ENCODE measurements at regions not wholly inside any gene's neighbourhood (a gene's known extent, or its start where the extent isn't known, plus 50 kb on each side); places are given as distances from the start of the nearest gene placed in this dataset.

DNA sequence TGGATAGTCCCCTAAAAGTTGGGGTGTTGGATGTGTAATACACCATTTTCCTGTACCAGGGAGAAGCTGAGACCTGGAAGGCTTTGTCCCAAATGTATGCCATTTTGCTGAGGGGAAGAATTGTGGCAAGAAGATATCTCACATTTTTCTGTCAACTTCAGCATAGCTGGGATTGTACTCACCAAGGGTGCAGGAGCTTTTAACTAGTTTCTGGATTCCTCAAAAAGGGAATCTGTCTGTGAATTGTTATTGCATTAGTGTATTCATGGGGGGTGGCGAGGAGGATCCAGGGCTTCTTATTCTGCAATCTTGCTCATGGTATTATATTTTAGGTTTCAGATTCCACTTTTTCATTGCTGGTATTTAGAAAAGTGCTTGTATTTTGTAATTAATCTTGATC lies 208.2 kb upstream of the MYOCD start:
- Histone ChIP-seq H3K18ac (ENCODE audit: low read length) (no peak overlapping the region), H2BK15ac (replicated peaks; ENCODE audit: low read depth) (no peak overlapping the region), H2AK5ac (ENCODE audit: low read length) (no peak overlapping the region), H3K27ac (ENCODE audit: low read depth, low read length) (no peak overlapping the region), H3K79me1 (ENCODE audit: low read length) (no peaks in the 10 kb centered on the region), H4K5ac (ENCODE audit: low read length) (no peak overlapping the region), H2BK120ac (ENCODE audit: low read depth, low read length) (no peak overlapping the region), H3K4me1 (ENCODE audit: control insufficient read depth, low read depth, low read length) (no peaks in the 10 kb centered on the region), H3K23ac (ENCODE audit: low read length) (no peak overlapping the region), H3K9ac (ENCODE audit: low read length) (no peak overlapping the region), H3K79me2 (ENCODE audit: control insufficient read depth, insufficient read depth, low read length) (no peaks in the 10 kb centered on the region), H3K27me3 (ENCODE audit: insufficient read depth, low read length, poor library complexity) (no peaks in the 10 kb centered on the region), H4K8ac (ENCODE audit: low read depth, low read length) (no peak overlapping the region), H3K4me3 (ENCODE audit: low read length) (no peak overlapping the region), H3K4me2 (ENCODE audit: low read length) (no peak overlapping the region), H2BK5ac (ENCODE audit: low read length) (no peak overlapping the region), H3K4ac (ENCODE audit: low read depth, low read length) (no peak overlapping the region), H3K36me3 (ENCODE audit: control insufficient read depth, insufficient read depth, low read length) (no peaks in the 10 kb centered on the region), H3K56ac (ENCODE audit: low read length) (no peak overlapping the region)
- no peak for DNase-seq
- no CpG with 5 or more reads among the region's 1 CpG for whole genome bisulfite sequencing (ENCODE audit: extremely low coverage, insufficient coverage, low lambda C conversion rate)

DNA sequence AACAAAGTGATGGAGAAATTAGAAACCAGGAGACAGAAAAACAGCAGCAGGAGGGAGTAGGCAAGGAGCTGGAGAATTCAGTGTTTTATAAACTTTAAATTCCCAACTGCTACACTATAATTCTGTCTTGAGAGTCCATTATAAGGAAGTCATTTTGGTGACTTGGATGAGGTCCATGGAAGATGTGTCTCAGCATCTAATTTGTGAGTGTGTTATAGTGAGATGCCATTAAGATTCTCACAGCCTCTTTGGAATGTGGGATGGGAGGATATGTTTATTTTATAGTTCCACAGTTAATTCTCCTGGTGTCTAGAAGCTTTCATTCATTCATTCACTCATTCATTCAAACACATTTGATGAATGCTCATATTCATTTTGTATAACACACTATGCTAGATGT lies 206.0 kb upstream of the MYOCD start:
- no peak overlapping the region for H4K5ac ChIP-seq (ENCODE audit: low read length)
- H3K56ac ChIP-seq (ENCODE audit: low read length) = no peak overlapping the region
- no peak overlapping the region for H2AK5ac ChIP-seq (ENCODE audit: low read length)
- no peak overlapping the region for H3K4me2 ChIP-seq (ENCODE audit: low read length)
- H3K18ac ChIP-seq (ENCODE audit: low read length) = no peak overlapping the region
- no peaks in the 10 kb centered on the region for H3K27me3 ChIP-seq (ENCODE audit: insufficient read depth, low read length, poor library complexity)
- H3K4me1 ChIP-seq (ENCODE audit: control insufficient read depth, low read depth, low read length) = no peaks in the 10 kb centered on the region
- no peak overlapping the region for H3K4me3 ChIP-seq (ENCODE audit: low read length)
- no peak overlapping the region for H3K23ac ChIP-seq (ENCODE audit: low read length)
- H3K36me3 ChIP-seq (ENCODE audit: control insufficient read depth, insufficient read depth, low read length) = no peaks in the 10 kb centered on the region
- no peak overlapping the region for H3K4ac ChIP-seq (ENCODE audit: low read depth, low read length)
- H3K79me1 ChIP-seq (ENCODE audit: low read length) = no peaks in the 10 kb centered on the region
- H2BK15ac ChIP-seq (replicated peaks; ENCODE audit: low read depth) = no peak overlapping the region
- no peak overlapping the region for H3K9ac ChIP-seq (ENCODE audit: low read length)
- H2BK120ac ChIP-seq (ENCODE audit: low read depth, low read length) = no peak overlapping the region
- no peak overlapping the region for H3K27ac ChIP-seq (ENCODE audit: low read depth, low read length)
- no peaks in the 10 kb centered on the region for H3K79me2 ChIP-seq (ENCODE audit: control insufficient read depth, insufficient read depth, low read length)
- no peak for DNase-seq
- H4K8ac ChIP-seq (ENCODE audit: low read depth, low read length) = no peak overlapping the region
- H2BK5ac ChIP-seq (ENCODE audit: low read length) = no peak overlapping the region

DNA sequence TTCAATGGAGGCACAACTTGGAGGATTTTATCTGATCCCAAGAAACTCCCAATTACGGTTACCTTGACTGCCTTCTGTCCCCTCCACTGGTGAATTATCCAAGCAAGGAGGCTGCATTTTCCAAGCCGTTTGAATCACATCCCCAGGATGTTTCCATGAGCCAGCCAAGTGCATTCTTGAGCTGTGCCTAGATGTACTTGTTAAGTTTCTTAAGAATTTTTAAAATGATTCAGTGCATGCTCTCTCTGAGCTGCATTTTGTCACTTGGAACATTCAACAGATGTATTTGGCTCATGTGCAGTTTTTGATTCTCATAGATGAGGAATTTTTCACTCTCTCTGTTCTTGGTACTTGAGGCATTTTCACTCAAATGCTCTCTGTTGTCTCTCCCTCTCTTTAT lies 202.6 kb upstream of the MYOCD start:
- no peak overlapping the region for H2BK5ac ChIP-seq (ENCODE audit: low read length)
- H3K27me3 ChIP-seq (ENCODE audit: insufficient read depth, low read length, poor library complexity) = no peaks in the 10 kb centered on the region
- H4K5ac ChIP-seq (ENCODE audit: low read length) = no peak overlapping the region
- no peak for DNase-seq
- H3K27ac ChIP-seq (ENCODE audit: low read depth, low read length) = no peak overlapping the region
- H3K4ac ChIP-seq (ENCODE audit: low read depth, low read length) = no peak overlapping the region
- no peak overlapping the region for H3K18ac ChIP-seq (ENCODE audit: low read length)
- no peaks in the 10 kb centered on the region for H3K36me3 ChIP-seq (ENCODE audit: control insufficient read depth, insufficient read depth, low read length)
- H3K23ac ChIP-seq (ENCODE audit: low read length) = no peak overlapping the region
- no peaks in the 10 kb centered on the region for H3K4me1 ChIP-seq (ENCODE audit: control insufficient read depth, low read depth, low read length)
- H3K4me2 ChIP-seq (ENCODE audit: low read length) = no peak overlapping the region
- no peak overlapping the region for H3K4me3 ChIP-seq (ENCODE audit: low read length)
- H3K9ac ChIP-seq (ENCODE audit: low read length) = no peak overlapping the region
- no peak overlapping the region for H4K8ac ChIP-seq (ENCODE audit: low read depth, low read length)
- no peaks in the 10 kb centered on the region for H3K79me1 ChIP-seq (ENCODE audit: low read length)
- no peak overlapping the region for H2BK120ac ChIP-seq (ENCODE audit: low read depth, low read length)
- whole genome bisulfite sequencing (ENCODE audit: extremely low coverage, insufficient coverage, low lambda C conversion rate) = no CpG with 5 or more reads among the region's 2 CpGs
- H2BK15ac ChIP-seq (replicated peaks; ENCODE audit: low read depth) = no peak overlapping the region
- H3K56ac ChIP-seq (ENCODE audit: low read length) = no peak overlapping the region
- no peak overlapping the region for H2AK5ac ChIP-seq (ENCODE audit: low read length)
- H3K79me2 ChIP-seq (ENCODE audit: control insufficient read depth, insufficient read depth, low read length) = no peaks in the 10 kb centered on the region

DNA sequence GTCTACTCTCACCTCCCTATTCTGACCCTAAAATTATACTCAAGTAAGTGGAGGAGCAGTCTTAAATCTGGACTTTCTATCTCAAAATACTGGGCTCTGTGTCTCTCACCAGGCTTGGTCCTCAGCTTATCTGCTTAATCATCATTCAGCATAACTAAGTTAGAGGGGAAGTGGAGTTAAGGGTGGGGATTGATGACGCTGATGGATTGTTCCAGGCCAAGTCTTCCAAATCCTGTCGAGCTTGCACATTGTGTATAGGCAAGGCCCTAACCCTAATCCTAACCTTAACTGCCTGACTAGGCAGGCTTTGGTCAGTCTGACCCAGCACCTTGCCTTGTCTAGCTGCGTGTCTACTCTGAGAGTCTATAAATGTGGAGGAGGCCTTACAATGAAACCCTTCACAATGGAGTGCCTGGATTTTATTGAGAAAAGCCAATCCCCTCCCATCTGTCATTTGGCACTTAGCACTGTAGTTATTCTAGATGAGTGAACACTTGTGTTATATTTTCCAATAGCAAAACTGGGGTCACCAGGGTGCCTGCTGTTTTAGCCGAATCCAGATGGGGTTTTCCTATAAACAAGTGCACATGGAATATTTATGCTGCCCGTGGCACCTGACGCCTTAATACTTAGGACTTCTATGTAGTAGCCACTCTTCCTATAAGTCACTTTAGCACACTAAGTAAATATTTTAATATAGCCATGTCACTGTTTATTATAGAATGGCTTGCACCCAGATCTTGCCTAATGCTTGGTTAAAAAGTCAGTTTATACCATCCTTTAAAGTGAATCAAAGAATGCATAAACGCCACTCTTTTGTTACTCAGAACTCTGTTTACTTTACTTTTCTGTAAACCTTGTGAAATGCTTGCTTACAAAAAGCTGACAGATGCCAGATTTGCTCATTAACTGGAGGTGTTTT lies 193.2 kb upstream of the MYOCD start:
- H3K9ac ChIP-seq (ENCODE audit: low read length) = no peak overlapping the region
- H2AK5ac ChIP-seq (ENCODE audit: low read length) = no peak overlapping the region
- H3K56ac ChIP-seq (ENCODE audit: low read length) = no peak overlapping the region
- H3K4me3 ChIP-seq (ENCODE audit: low read length) = no peak overlapping the region
- no peak overlapping the region for H3K4ac ChIP-seq (ENCODE audit: low read depth, low read length)
- H2BK120ac ChIP-seq (ENCODE audit: low read depth, low read length) = no peak overlapping the region
- no peaks in the 10 kb centered on the region for H3K4me1 ChIP-seq (ENCODE audit: control insufficient read depth, low read depth, low read length)
- no peak overlapping the region for H3K4me2 ChIP-seq (ENCODE audit: low read length)
- H3K23ac ChIP-seq (ENCODE audit: low read length) = no peak overlapping the region
- H3K27me3 ChIP-seq (ENCODE audit: insufficient read depth, low read length, poor library complexity) = no peaks in the 10 kb centered on the region
- H3K18ac ChIP-seq (ENCODE audit: low read length) = no peak overlapping the region
- WGBS (ENCODE audit: extremely low coverage, insufficient coverage, low lambda C conversion rate) = no CpG with 5 or more reads among the region's 7 CpGs
- H2BK5ac ChIP-seq (ENCODE audit: low read length) = no peak overlapping the region
- no peak for DNase-seq
- no peak overlapping the region for H3K27ac ChIP-seq (ENCODE audit: low read depth, low read length)
- H3K79me2 ChIP-seq (ENCODE audit: control insufficient read depth, insufficient read depth, low read length) = no peaks in the 10 kb centered on the region
- H3K79me1 ChIP-seq (ENCODE audit: low read length) = no peaks in the 10 kb centered on the region
- no peak overlapping the region for H4K8ac ChIP-seq (ENCODE audit: low read depth, low read length)
- no peaks in the 10 kb centered on the region for H3K36me3 ChIP-seq (ENCODE audit: control insufficient read depth, insufficient read depth, low read length)
- H4K5ac ChIP-seq (ENCODE audit: low read length) = no peak overlapping the region
- H2BK15ac ChIP-seq (replicated peaks; ENCODE audit: low read depth) = no peak overlapping the region

DNA sequence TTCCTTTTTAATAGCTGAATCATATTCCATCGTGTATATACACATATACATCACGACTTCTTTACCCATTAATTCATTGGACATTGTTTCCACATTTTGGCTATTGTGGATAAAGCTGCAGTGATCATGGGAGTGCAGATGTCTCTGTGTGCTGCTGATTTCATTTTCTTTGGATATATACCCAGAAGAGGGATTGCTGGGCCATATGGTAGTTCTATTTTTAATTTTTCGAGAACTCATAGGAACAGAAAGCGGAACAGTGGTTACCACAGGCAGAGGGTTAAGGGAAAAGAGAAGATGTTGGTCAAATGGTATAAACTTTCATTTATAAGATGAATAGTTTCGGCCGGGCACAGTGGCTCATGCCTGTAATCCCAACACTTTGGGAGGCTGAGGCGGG lies 187.4 kb upstream of the MYOCD start:
- Histone ChIP-seq H3K4me1 (ENCODE audit: control insufficient read depth, low read depth, low read length) (no peaks in the 10 kb centered on the region), H2AK5ac (ENCODE audit: low read length) (no peak overlapping the region), H2BK15ac (replicated peaks; ENCODE audit: low read depth) (no peak overlapping the region), H2BK120ac (ENCODE audit: low read depth, low read length) (no peak overlapping the region), H4K5ac (ENCODE audit: low read length) (no peak overlapping the region), H3K36me3 (ENCODE audit: control insufficient read depth, insufficient read depth, low read length) (no peaks in the 10 kb centered on the region), H3K4me3 (ENCODE audit: low read length) (no peak overlapping the region), H3K4me2 (ENCODE audit: low read length) (no peak overlapping the region), H4K8ac (ENCODE audit: low read depth, low read length) (no peak overlapping the region), H3K18ac (ENCODE audit: low read length) (no peak overlapping the region), H2BK5ac (ENCODE audit: low read length) (no peak overlapping the region), H3K23ac (ENCODE audit: low read length) (no peak overlapping the region), H3K56ac (ENCODE audit: low read length) (no peak overlapping the region), H3K79me2 (ENCODE audit: control insufficient read depth, insufficient read depth, low read length) (no peaks in the 10 kb centered on the region), H3K27me3 (ENCODE audit: insufficient read depth, low read length, poor library complexity) (no peaks in the 10 kb centered on the region), H3K4ac (ENCODE audit: low read depth, low read length) (no peak overlapping the region), H3K27ac (ENCODE audit: low read depth, low read length) (no peak overlapping the region), H3K9ac (ENCODE audit: low read length) (no peak overlapping the region), H3K79me1 (ENCODE audit: low read length) (no peaks in the 10 kb centered on the region)
- no CpG with 5 or more reads among the region's 7 CpGs for whole genome bisulfite sequencing (ENCODE audit: extremely low coverage, insufficient coverage, low lambda C conversion rate)
- no peak for DNase-seq

DNA sequence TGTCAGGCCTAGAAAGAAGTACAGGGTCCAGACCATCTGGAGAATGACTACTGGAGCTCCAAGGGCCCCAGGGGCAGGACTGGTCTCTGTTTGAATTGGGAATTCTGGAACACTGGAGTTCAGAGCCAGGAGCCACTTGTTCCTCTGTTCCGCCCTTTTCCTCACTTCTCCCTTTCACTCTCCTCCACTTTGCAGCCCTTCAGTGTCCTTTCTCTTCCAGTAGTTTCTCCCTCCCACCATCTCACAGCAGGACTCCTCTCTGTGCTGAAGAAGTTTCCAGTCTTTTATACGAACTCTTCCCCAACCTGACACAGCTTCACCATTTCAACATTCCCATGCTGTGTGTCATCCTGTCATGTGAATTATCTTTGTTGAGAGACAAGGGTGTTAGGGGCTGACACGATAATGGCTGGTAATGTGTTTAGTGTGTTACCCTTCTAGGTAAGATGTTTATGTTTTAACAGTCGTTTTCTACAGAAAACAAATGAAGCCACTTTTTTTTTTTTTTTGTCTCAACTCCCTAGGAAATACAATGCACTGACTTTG lies 180.3 kb upstream of the MYOCD start:
- Histone ChIP-seq H3K36me3 (ENCODE audit: control insufficient read depth, insufficient read depth, low read length) (no peaks in the 10 kb centered on the region), H3K9ac (ENCODE audit: low read length) (no peak overlapping the region), H3K18ac (ENCODE audit: low read length) (peak overlapping the region; percentile 6), H3K79me1 (ENCODE audit: low read length) (no peaks in the 10 kb centered on the region), H3K56ac (ENCODE audit: low read length) (no peak overlapping the region), H3K4me1 (ENCODE audit: control insufficient read depth, low read depth, low read length) (no peaks in the 10 kb centered on the region), H4K8ac (ENCODE audit: low read depth, low read length) (no peak overlapping the region), H3K27ac (ENCODE audit: low read depth, low read length) (no peak overlapping the region), H2BK15ac (replicated peaks; ENCODE audit: low read depth) (no peak overlapping the region), H3K4me2 (ENCODE audit: low read length) (no peak overlapping the region), H3K23ac (ENCODE audit: low read length) (no peak overlapping the region), H3K79me2 (ENCODE audit: control insufficient read depth, insufficient read depth, low read length) (no peaks in the 10 kb centered on the region), H3K27me3 (ENCODE audit: insufficient read depth, low read length, poor library complexity) (no peaks in the 10 kb centered on the region), H4K5ac (ENCODE audit: low read length) (no peak overlapping the region), H2BK120ac (ENCODE audit: low read depth, low read length) (no peak overlapping the region), H3K4ac (ENCODE audit: low read depth, low read length) (no peak overlapping the region), H3K4me3 (ENCODE audit: low read length) (no peak overlapping the region), H2BK5ac (ENCODE audit: low read length) (no peak overlapping the region), H2AK5ac (ENCODE audit: low read length) (no peak overlapping the region)
- DNase-seq = peak; percentile 83
- no CpG with 5 or more reads among the region's 4 CpGs for WGBS (ENCODE audit: extremely low coverage, insufficient coverage, low lambda C conversion rate)

Measured in mesendoderm (in vitro differentiated cells).